ENCODE measurements at regions not wholly inside any gene's neighbourhood (a gene's known extent, or its start where the extent isn't known, plus 50 kb on each side); places are given as distances from the start of the nearest gene placed in this dataset.
A peak's percentile ranks its signal among the peaks of the same experiment; 100 is the strongest.

- no peak for DNase-seq
Observed at GRCh38 chr6:170053966-170054661, 236.8 kb downstream of the DLL1 start.

DNA sequence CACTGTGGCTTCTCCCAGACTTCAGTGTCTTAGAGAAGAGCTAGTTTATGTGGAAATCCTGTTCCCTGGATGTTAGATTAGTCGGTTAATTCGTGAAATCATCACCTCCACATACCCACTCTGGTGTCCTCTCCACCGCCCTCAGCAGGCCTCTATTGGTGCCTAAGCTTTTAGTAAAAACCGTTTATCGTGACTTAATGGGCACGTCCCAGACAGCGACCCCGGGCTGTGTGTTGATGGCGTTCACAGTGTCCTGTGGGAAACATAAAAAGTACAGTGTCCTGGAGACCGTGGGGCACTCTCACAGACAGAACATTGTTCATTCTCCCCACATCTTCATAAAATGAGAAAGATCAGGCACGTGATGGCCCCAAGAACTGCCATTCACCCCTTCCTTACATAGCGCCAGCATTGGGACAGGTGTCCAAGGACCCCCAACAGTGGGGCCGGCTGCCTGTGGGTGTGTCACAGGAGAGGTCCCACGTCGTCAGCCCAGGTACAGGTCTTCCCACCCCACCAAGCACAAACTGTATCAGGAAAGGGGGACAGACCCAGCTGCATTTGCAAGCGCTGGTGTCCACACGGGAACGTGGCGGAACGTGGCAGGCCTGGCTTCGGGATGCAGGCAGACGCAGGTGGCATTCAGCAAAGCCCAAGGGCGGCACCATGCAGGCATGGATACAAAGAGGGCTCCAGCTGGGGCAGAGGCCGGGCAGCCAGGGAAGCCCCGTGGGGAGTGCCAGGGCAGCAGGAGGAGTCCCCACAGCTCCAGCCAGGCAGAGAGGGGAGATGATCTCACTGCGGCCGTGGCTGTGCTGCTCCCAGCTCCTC lies 237.7 kb downstream of the DLL1 start:
- DNase-seq: no peak

DNA sequence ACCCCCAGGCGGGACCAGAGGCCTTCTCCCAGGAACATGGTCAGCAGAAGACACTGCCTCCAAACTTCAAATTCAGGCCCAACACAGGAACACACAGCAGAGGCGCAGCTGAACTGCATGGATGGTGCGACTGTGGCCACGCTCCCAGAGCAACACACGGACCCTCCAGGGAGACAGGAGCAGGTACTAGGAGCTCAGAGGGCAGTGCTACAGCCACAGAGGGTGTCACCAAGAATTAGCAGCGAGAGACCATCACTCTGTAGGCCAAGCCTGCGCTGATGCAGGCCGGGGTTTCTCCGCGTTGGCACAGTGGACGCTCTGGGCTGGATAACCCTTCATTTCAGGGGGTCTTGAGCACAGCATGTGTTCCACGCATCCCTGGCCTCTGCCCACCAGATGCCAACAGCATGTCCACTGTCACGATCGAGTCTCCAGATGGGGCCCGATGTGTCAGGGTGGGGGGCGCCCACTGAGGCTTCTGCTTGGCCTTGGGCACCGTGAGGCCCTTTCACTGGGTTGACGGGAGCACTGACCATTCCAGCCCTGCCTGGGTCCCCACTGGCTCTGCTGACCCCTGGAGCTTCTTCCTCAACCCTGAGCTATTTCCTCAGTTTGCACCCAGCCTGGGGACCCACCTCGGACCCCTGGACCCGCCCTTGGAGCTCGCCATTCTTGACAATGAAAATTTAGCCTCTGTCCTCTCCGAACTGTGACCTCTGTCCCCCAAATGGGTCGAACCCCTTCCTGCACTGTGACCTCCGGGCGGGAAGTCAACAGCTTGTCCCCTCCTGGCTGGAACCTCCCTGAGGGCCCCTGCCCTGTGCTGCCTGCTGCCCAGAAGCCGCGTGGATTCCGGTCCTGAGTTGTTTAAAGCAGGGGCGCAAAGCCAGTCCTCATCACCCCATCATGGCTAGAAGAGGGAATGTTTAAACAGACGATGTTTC lies 239.4 kb downstream of the DLL1 start:
- DNase-seq: no peak

GRCh38 chr6:170050591-170051041 lies 240.3 kb downstream of the DLL1 start:
- DNase-seq: no peak

GRCh38 chr6:170049641-170050561 lies 241.0 kb downstream of the DLL1 start:
- DNase-seq: no peak

- peak; percentile 67 for DNase-seq
Observed at GRCh38 chr6:170048615-170049256, 242.1 kb downstream of the DLL1 start.

DNA sequence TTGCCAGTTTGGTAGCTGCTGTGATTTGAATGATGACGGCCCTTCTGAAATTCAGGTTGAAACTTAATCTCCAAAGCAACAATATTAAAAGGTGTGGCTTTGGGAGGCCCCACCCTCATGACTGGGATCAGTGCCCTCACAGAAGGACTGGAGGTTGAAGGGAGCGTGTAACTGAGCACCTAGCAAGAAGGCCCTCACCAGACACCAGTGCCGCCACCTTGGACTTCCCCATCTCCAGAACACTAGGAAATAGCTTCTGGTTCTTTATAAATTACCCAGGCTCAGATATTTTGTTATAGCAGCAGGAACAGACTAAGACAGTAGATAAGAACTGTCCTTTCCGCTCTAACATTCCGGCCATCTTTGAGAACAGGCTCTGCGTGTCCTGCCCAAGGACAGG lies 243.1 kb downstream of the DLL1 start:
- DNase-seq: no peak

DNA sequence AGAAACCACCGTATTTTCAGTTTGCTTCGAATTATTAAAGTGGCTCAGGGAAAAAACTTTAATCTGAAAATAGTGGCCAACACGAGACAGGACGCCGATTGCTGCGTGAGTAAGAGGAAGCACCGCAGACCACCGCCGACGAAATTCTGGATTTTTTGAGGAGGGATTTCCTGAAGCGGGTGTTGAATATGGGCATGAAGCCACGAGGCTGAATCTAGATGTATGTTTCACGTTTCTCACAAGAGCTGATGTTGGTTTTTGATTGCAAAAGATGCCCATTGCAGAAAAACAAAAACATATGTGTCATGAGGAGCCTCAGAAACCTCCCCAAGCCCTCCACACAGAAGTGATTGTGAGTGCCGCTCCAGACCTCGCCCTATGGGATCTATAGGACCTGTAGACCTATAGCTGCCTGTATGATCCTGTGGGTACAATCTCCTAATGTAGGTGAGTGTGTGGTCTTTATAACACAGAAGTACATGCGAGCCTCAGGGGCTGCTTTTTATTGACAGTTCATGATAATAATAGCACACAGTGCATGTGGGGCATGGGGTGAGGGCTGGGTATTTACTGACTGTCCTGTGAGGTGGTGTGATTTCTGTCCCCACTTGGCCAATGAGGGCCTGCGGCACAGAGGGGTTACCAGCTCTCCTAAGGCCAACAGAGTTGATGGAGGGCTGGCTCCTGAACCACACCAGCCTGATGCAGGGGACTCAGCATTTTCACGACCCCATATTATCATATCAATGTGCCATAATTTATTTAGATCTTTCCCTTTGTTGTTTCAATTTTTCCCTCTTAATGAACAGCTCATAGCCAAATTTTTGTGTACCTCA lies 243.9 kb downstream of the DLL1 start:
- no peak for DNase-seq

- DNase-seq: no peak
Observed at GRCh38 chr6:170045981-170046667, 244.8 kb downstream of the DLL1 start.

GRCh38 chr6:170045563-170045960 lies 245.3 kb downstream of the DLL1 start:
- no peak for DNase-seq

DNA sequence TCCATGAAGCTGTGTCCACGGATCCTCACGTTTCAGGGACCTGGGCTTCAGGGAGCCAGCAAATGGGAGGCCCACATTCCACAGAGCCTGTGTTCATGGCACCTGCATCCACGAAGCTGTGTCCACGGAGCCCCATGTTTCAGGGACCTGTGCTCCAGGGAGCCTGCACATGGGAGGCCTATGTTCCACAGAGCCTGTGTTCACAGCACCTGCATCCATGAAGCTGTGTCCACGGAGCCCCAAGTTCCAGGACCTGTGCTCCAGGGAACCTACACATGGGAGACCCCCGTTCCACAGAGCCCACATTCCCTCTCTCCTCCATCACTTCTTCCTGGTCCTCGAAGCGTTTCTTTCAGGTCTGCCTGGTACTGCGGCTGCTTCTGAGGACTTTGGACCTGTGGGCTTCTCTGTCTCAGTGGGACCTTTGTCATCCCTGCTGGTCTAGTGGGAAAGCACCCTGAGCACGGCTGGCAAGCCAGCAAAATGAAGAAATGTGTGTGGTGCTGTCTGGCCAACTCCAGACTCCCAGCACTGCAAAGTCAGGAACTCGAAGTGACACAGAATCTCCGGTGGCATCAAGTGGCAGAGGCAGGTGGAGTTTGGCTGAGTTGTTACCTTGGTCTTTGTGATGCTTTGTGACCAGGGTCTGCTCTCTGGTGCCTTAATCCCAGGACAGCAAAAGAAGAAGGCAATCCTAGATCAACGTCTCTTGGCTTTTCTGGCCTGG lies 245.9 kb downstream of the DLL1 start:
- DNase-seq: no peak

DNA sequence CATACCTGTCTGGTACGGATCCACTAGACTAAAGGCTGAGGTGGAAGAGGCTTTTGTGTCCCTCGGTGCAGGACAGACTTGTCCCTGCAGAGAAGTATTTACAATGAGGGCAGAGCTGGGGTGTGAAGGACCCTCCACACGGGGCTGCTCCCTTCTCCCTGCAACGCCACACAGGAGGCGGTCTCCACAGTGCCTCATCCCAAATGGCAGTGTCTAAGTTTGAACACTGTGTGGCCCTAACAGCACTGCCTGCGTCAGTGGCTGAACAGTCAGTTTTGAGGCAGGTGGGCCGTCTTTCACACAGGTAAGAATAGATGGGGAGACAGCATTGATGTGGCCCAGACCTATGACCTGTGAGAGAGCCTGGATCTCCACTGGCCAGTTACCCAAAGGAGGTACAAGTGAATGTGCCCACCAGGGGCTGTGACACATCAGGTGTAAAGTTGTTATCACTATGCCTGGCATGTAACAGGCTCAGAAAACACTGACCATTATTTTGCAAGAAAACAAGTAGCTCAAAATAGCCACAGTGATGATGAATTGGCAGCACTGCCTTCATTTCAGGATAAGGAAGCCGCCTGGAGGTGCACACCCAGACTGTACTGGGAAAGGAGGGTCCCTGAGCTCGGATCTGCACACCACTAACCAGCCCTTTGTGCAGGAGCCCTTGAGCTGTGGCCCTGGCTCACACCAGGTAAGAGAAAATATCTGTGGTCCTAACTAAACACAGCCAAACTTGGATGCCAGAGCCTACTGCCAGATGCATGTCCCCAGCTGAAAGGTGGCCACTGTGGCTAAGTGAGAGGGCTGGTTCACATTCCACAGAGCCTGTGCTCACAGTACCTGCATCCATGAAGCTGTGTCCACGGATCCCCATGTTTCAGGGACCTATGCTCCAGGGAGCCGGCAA lies 246.7 kb downstream of the DLL1 start:
- no peak for DNase-seq

- no peak for DNase-seq
Observed at GRCh38 chr6:170043150-170043819, 247.6 kb downstream of the DLL1 start.

GRCh38 chr6:170042596-170043118 lies 248.2 kb downstream of the DLL1 start:
- no peak for DNase-seq

- no peak for DNase-seq
Observed at GRCh38 chr6:170042123-170042522, 248.8 kb downstream of the DLL1 start.

DNA sequence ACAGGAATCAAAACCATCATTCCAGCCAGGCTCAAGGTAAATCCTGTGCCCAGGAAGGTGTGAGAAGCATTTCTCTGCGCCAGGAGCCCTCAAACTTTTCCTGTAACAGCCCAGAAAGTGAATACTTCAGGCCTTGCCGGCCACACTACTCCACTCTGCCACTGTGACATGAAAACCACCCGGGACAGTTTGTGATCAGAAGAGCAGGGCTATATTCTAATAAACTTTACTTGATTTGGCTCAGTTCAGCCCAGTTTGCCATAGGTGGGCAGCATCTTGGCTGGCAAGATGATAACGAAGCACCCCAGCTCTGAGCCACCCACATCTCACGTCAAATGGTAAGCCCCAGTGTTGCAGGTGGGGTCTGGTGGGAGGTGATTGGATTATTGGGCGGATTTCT lies 249.4 kb downstream of the DLL1 start:
- DNase-seq: no peak

- DNase-seq: no peak
Observed at GRCh38 chr6:170040906-170041305, 250.0 kb downstream of the DLL1 start.

Measured in GDM1 (cell line).